NCI-H1105 treated with DMSO at 0.1 percent for 48 hours (cell line): ENCODE measurements at regions not wholly inside any gene's neighbourhood (a gene's known extent, or its start where the extent isn't known, plus 50 kb on each side); places are given as distances from the start of the nearest gene placed in this dataset.
A peak's percentile ranks its signal among the peaks of the same experiment; 100 is the strongest.

Experiments
- DNase-seq: peaks from one replicate; lab custom pipeline; 2025; lab: John Stamatoyannopoulos, UW

DNA sequence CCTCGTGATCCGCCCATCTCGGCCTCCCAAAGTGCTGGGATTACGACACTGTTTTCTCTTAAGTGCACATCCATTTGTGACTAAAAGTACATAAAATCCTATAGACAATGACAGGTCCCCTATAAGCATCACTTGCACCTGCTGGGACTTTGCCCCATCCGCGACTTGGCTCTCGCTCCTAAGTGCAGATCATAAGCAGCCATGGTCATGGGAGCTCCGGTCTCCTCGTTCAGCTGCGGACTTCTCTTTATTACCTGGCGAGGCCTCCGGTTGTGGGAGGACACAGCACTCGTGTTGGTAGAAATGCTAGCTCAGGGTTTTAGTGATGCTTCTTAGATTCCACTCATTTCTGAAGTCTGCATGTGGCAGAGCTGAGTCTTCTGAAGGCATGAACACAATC lies 92.7 kb upstream of the ST6GAL2 start:
- no peak for DNase-seq

DNA sequence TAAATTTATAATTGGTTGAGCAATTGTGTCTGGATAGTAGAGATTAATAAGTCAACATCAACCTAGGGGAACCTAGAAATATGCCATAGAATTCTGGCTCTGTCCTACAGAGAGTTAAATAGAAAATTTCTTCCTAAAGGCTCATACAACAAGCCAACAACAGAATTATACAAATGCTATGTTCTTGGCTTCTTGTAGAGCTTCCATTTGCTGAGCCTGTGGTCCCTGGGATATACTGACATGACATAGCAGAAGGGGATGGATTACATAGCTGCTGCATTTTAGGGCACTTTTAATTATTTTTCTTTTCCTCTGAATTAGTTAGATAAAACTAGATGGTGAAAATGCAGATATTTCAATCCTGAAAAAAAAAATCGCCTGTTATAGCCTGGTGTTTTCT lies 95.5 kb upstream of the ST6GAL2 start:
- DNase-seq: no peak

GRCh38 chr2:106982350-106982749 lies 96.4 kb upstream of the ST6GAL2 start:
- no peak for DNase-seq

GRCh38 chr2:106983305-106983704 lies 97.3 kb upstream of the ST6GAL2 start:
- DNase-seq: no peak

GRCh38 chr2:106988361-106988760 lies 102.4 kb upstream of the ST6GAL2 start:
- DNase-seq: no peak

DNA sequence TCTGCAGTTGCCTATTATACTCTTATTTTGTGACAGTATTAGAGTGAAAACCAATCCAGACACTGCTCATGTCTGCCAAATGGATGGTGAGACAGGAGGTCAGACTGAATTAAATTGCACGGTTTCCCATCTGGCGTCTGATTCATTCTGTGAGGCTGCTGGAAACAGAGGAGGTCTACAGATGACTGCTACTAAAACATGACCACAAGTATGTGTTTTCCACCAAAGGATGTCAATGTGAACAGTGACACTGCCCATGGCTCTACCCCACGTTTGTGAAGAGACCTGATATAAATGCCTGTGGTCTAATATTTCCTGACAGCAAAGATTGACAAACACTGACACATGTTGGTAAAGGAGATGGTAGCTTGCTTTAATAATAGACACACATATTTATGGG lies 104.3 kb upstream of the ST6GAL2 start:
- DNase-seq: no peak

DNA sequence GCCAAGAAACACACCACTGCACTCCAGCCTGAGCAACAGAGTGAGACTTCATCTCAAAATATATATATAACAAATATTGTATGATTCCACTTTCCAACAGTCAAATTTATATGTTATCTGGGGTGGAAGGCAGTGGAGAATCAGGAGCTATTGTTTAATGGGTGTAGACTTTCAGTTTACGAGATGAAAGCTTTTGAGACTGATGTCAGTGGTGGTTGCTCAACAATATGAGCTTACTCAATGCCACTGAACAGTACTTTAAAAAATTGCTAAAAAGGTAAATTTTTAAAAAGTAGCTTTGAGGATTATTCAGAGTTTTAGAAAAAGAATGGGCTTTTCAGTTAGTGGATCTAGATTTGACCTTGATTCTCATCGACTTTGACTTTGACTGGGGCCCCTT lies 105.9 kb upstream of the ST6GAL2 start:
- no peak for DNase-seq

- no peak for DNase-seq
These were observed 109.6 kb upstream of the ST6GAL2 start for GRCh38 chr2:106995556-106995955.

DNA sequence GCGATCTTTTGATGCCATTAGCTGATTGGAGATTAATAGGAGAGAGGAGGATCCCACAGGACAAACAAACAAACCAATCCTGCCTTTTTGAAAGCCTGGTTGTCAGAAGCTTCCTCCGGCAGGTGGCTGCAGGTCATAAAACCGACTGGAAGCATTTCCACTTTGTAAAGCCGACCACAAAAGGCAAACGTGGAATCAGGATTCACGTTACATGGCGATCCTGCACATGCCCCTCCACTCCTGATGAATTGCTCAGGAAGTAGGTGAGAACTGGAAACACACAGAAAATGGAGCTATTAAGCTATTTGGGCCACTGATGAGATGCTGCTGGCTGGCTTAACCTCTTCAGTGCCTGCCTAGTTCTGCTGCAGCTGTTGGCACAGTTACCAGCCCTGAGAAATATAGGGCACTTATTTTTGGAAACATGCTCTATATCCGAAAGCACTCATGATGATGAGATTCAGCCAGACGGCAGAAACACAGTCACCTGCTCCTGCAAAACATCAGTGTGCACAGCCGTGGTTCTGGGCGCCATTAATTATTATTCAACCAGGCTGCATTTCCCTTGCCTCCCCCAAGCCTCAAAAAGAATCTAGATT lies 110.3 kb upstream of the ST6GAL2 start:
- peak; percentile 93 for DNase-seq

- no peak for DNase-seq
These were observed 111.2 kb upstream of the ST6GAL2 start for GRCh38 chr2:106997204-106997603.

DNA sequence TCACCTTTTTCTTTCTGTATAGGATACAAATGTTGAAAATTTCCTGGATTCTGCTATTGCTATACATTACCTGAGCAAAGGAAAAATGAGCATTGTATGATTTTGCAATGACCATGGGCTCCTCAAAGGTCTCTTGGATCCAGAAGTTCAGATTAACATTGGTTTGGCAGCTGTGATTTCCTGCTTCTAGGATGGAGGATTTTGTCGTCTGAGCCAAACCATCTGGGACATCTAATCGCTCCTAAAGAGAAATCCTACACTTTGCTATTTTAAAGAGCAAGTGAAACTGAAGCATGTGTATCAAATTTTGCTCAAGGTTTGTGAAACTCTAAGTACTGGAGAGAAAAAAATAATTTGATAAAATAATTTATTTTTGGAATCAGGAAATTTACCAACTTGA lies 115.1 kb upstream of the ST6GAL2 start:
- DNase-seq: no peak

DNA sequence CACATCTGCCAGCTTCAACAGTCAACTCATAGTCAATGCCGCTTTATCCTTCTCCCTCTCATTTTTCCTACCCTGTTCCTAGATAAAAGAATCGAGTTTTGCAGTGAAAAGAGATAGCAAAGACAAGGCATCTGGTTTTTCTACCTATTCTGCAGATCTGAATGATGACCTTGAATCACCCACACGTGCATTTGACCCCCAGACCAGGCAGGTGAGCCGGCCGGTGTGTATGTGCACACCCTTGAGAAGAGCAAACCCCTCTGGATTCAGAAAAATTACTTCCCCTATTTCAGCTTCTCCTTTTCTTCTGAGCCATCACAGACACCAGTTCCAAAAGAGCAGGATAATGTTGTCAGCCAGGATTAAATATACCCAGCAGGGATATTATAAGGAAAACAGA lies 115.6 kb upstream of the ST6GAL2 start:
- no peak for DNase-seq

DNA sequence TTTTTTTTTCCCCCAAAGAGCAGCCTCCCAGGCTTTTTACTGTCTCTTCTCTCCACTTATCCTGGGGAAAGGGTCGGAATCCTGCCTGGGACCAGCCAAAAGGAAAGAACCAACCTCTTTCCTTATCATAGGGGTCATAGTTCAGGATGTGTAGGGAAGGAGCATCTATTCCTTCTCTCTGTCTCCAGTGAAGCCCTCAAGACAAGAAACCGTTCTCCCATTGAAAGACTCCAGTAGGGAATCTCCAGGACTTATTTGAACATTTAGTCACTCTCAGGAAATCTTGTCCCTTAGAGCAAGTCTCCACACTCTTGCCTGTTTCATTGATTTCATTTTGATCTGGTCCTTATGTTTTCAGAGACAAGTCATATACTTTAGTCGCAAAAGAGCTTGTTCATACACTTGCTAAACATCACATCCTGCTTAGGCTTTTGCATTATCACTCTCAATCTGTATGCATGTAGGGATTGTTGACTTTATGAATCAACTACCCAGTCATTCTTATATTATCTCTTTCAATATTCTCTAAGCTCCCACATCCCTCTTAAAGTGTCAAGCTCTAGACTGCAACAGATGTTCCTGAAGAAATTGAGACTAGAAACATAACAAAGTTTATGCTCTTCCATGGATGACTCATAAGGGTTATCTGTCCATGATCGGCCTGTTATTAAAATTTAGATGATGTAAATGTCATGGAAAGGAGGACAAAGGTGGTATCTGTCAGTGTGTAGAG lies 116.2 kb upstream of the ST6GAL2 start:
- DNase-seq: no peak

DNA sequence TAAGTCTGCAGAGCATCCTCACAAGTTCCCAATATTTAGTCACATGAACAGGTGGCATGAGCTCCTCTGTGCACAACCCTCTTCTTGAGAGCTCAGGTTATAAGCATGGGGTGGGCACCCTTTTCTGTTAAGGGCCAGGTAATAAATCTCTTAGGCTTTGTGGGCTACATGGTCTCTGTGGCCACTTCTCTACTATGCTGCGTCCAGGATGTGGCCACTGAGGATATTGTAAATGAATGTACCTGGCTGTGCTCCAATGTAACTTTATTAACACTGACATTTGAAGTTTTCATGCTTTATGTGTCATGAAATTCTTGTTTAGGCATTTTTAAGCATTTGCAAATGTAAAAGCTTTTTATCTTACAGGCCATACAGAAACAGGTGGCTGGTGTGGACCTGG lies 116.8 kb upstream of the ST6GAL2 start:
- DNase-seq: no peak

- no peak for DNase-seq
These were observed 119.9 kb upstream of the ST6GAL2 start for GRCh38 chr2:107005853-107006252.

GRCh38 chr2:107006836-107007235 lies 120.9 kb upstream of the ST6GAL2 start:
- no peak for DNase-seq

- DNase-seq: no peak
These were observed 122.0 kb upstream of the ST6GAL2 start for GRCh38 chr2:107007927-107008326.

DNA sequence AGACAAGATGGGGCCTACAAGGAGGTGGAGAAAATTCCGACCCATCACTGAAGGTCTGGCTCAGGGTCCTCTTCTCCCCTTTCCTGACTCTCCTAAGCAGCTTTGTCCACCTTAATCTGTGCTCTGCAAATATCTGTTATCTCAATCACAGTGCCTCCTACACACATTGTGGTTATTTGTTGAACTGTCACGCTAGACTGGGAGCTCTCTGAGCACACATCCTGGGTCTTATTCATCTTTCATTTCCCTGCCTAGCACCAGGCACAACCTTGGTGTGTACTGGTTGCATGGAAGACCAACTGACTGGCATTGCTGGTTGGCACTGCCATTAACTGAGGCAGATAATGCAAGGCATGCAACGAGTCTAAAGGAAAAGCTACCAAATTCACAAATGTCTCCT lies 122.9 kb upstream of the ST6GAL2 start:
- no peak for DNase-seq

DNA sequence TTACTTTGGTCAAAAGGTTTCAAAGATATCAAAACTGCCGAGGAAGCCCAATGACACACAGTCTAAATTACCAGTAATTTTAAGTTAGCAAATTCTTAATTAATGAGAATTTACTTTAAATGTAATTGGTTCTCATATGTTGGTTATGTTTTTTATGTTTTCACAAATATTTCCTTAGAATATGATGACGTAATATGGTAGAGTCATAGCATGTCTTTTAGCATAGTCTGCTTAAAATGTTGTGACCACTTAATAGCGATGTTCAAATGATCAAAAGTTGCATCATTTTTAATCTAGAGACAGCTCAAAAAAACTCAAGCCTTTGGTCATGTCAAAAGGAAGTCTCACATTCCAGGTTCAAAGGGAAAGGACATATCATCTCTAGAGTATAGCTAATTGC lies 123.3 kb upstream of the ST6GAL2 start:
- no peak for DNase-seq

- no peak for DNase-seq
These were observed 126.8 kb upstream of the ST6GAL2 start for GRCh38 chr2:107012714-107013306.

GRCh38 chr2:107013884-107014283 lies 127.9 kb upstream of the ST6GAL2 start:
- DNase-seq: no peak

- DNase-seq: no peak
These were observed 132.4 kb upstream of the ST6GAL2 start for GRCh38 chr2:107018366-107018765.

GRCh38 chr2:107020392-107020791 lies 134.4 kb upstream of the ST6GAL2 start:
- no peak for DNase-seq

GRCh38 chr2:107024269-107024668 lies 138.3 kb upstream of the ST6GAL2 start:
- DNase-seq: no peak
